ENCODE measurements at regions not wholly inside any gene's neighbourhood (a gene's known extent, or its start where the extent isn't known, plus 50 kb on each side); places are given as distances from the start of the nearest gene placed in this dataset.

DNA sequence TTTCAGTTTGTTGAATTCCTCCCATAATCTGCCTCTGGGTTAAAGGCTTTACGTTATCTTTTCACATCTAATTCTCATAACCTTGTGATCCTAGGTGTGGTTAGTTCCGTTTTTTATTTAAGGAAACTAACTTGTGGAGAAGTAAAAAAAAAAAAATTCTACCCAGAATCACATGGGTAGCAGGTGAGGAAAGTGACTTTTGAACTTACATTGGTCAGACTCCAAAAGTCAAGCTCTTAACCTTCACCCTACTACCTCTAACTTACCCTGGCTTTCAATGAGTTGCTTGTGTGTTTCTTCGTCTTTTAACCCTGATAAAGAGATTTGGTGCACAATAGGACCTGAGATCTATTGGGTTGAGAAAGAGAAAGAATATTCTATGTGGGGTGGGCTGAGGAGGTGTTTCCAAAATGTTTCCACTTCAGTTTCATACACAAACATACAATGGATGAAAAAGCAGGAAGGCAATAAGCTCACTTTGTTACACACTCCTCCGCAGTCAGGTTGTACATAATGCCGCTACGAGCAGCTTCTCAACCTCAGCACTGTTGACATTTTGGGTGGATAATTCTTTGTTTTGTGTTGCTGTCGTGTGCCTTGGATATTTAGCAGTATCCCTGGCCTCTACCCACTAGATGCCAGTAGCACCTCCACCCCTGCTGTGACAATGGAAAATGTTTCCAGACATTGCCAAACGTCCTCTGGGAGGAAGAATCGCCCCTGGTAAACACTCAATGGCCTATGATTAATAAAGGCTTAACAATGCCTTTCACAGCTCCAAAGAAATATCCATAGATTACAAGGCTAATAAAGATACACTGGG, 193.0 kb upstream of the ZNF217 start:
- Histone ChIP-seq H3K27me3 (ENCODE audit: low read length) (no peaks in the 10 kb centered on the region), H3K9ac (ENCODE audit: low read length) (no peak overlapping the region), H3K4me3 (ENCODE audit: insufficient read depth, low read length, poor library complexity, severe bottlenecking) (no peak overlapping the region), H4K20me1 (ENCODE audit: low read depth, low read length) (no peaks in the 10 kb centered on the region), H3K27ac (ENCODE audit: low read depth, low read length) (no peak overlapping the region), H3K9me2 (replicated peaks; ENCODE audit: insufficient read depth, low read length) (no peaks in the 10 kb centered on the region), H2AFZ (ENCODE audit: low read depth, low read length, severe bottlenecking) (no peak overlapping the region), H3K9me3 (ENCODE audit: insufficient read depth, low read length) (no peaks in the 10 kb centered on the region), H3K36me3 (ENCODE audit: low read length) (no peaks in the 10 kb centered on the region), H3K79me2 (ENCODE audit: insufficient read depth, low read length) (no peaks in the 10 kb centered on the region), H3K4me2 (ENCODE audit: low read depth, low read length, poor library complexity, severe bottlenecking) (no peak overlapping the region), H3F3A (ENCODE audit: insufficient read depth) (no peaks in the 10 kb centered on the region)
- no peak for TF ChIP-seq EZH2phosphoT487 (conservative IDR thresholded peaks at IDR 0.05; ENCODE audit: low read length)

GRCh38 chr20:53786071-53786444, 192.4 kb upstream of the ZNF217 start:
- H3K27me3 ChIP-seq (ENCODE audit: low read length): no peaks in the 10 kb centered on the region
- no peak overlapping the region for H3K4me3 ChIP-seq (ENCODE audit: insufficient read depth, low read length, poor library complexity, severe bottlenecking)
- H4K20me1 ChIP-seq (ENCODE audit: low read depth, low read length): no peaks in the 10 kb centered on the region
- no peak overlapping the region for H3K4me2 ChIP-seq (ENCODE audit: low read depth, low read length, poor library complexity, severe bottlenecking)
- no peak overlapping the region for H2AFZ ChIP-seq (ENCODE audit: low read depth, low read length, severe bottlenecking)
- TF ChIP-seq, protein P1, sequence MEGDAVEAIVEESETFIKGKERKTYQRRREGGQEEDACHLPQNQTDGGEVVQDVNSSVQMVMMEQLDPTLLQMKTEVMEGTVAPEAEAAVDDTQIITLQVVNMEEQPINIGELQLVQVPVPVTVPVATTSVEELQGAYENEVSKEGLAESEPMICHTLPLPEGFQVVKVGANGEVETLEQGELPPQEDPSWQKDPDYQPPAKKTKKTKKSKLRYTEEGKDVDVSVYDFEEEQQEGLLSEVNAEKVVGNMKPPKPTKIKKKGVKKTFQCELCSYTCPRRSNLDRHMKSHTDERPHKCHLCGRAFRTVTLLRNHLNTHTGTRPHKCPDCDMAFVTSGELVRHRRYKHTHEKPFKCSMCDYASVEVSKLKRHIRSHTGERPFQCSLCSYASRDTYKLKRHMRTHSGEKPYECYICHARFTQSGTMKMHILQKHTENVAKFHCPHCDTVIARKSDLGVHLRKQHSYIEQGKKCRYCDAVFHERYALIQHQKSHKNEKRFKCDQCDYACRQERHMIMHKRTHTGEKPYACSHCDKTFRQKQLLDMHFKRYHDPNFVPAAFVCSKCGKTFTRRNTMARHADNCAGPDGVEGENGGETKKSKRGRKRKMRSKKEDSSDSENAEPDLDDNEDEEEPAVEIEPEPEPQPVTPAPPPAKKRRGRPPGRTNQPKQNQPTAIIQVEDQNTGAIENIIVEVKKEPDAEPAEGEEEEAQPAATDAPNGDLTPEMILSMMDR (IDR thresholded peaks at IDR 0.05; ENCODE audit: insufficient read depth, low read length, poor library complexity, severe bottlenecking): no peak
- no peak for TF ChIP-seq EZH2phosphoT487 (conservative IDR thresholded peaks at IDR 0.05; ENCODE audit: low read length)
- no peaks in the 10 kb centered on the region for H3K36me3 ChIP-seq (ENCODE audit: low read length)
- no peaks in the 10 kb centered on the region for H3K9me3 ChIP-seq (ENCODE audit: insufficient read depth, low read length)
- no peaks in the 10 kb centered on the region for H3F3A ChIP-seq (ENCODE audit: insufficient read depth)
- H3K9ac ChIP-seq (ENCODE audit: low read length): no peak overlapping the region
- H3K27ac ChIP-seq (ENCODE audit: low read depth, low read length): no peak overlapping the region
- no peaks in the 10 kb centered on the region for H3K9me2 ChIP-seq (replicated peaks; ENCODE audit: insufficient read depth, low read length)
- H3K79me2 ChIP-seq (ENCODE audit: insufficient read depth, low read length): no peaks in the 10 kb centered on the region

DNA sequence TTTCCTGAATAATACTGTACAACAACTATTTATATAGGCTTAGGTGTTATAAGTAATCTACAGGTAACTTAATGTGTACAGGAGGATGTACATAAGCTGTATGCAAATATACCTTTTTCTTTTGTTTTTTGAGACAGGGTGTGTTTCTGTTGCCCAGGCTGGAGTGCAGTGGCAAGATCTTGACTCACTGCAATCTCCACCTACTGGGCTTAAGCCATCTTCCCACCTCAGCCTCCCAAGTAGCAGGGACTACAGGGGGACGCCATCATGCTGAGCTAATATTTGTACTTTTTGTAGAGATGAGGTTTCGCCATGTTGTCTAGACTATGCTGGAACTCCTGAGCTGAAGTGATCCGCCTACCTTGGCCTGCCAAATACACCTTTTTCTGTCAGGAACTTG, 191.7 kb upstream of the ZNF217 start:
- H3F3A ChIP-seq (ENCODE audit: insufficient read depth): no peaks in the 10 kb centered on the region
- no peaks in the 10 kb centered on the region for H3K9me2 ChIP-seq (replicated peaks; ENCODE audit: insufficient read depth, low read length)
- H4K20me1 ChIP-seq (ENCODE audit: low read depth, low read length): no peaks in the 10 kb centered on the region
- no peaks in the 10 kb centered on the region for H3K27me3 ChIP-seq (ENCODE audit: low read length)
- H2AFZ ChIP-seq (ENCODE audit: low read depth, low read length, severe bottlenecking): no peak overlapping the region
- no peaks in the 10 kb centered on the region for H3K79me2 ChIP-seq (ENCODE audit: insufficient read depth, low read length)
- TF ChIP-seq EZH2phosphoT487 (conservative IDR thresholded peaks at IDR 0.05; ENCODE audit: low read length): no peak
- TF ChIP-seq, protein P1 (IDR thresholded peaks at IDR 0.05; ENCODE audit: insufficient read depth, low read length, poor library complexity, severe bottlenecking): no peak
- no peak overlapping the region for H3K27ac ChIP-seq (ENCODE audit: low read depth, low read length)
- H3K9me3 ChIP-seq (ENCODE audit: insufficient read depth, low read length): no peaks in the 10 kb centered on the region
- H3K36me3 ChIP-seq (ENCODE audit: low read length): no peaks in the 10 kb centered on the region
- no peak overlapping the region for H3K4me3 ChIP-seq (ENCODE audit: insufficient read depth, low read length, poor library complexity, severe bottlenecking)
- no peak overlapping the region for H3K4me2 ChIP-seq (ENCODE audit: low read depth, low read length, poor library complexity, severe bottlenecking)
- no peak overlapping the region for H3K9ac ChIP-seq (ENCODE audit: low read length)

GRCh38 chr20:53783768-53784167, 190.1 kb upstream of the ZNF217 start:
- Histone ChIP-seq H3K27ac (ENCODE audit: low read depth, low read length) (no peak overlapping the region), H3K9ac (ENCODE audit: low read length) (no peak overlapping the region), H3K4me2 (ENCODE audit: low read depth, low read length, poor library complexity, severe bottlenecking) (no peak overlapping the region), H2AFZ (ENCODE audit: low read depth, low read length, severe bottlenecking) (no peak overlapping the region), H4K20me1 (ENCODE audit: low read depth, low read length) (no peaks in the 10 kb centered on the region), H3K9me3 (ENCODE audit: insufficient read depth, low read length) (no peaks in the 10 kb centered on the region), H3F3A (ENCODE audit: insufficient read depth) (no peaks in the 10 kb centered on the region), H3K27me3 (ENCODE audit: low read length) (no peaks in the 10 kb centered on the region), H3K79me2 (ENCODE audit: insufficient read depth, low read length) (no peaks in the 10 kb centered on the region), H3K9me2 (replicated peaks; ENCODE audit: insufficient read depth, low read length) (no peaks in the 10 kb centered on the region), H3K4me3 (ENCODE audit: insufficient read depth, low read length, poor library complexity, severe bottlenecking) (no peak overlapping the region), H3K36me3 (ENCODE audit: low read length) (no peaks in the 10 kb centered on the region)
- TF ChIP-seq EZH2phosphoT487 (conservative IDR thresholded peaks at IDR 0.05; ENCODE audit: low read length): no peak
- TF ChIP-seq, protein P1 (IDR thresholded peaks at IDR 0.05; ENCODE audit: insufficient read depth, low read length, poor library complexity, severe bottlenecking): no peak

Measured in SU-DHL-6 (cell line).